Fibroblast of lung (primary cell): ENCODE measurements at regions not wholly inside any gene's neighbourhood (a gene's known extent, or its start where the extent isn't known, plus 50 kb on each side); places are given as distances from the start of the nearest gene placed in this dataset.
A peak's percentile ranks its signal among the peaks of the same experiment; 100 is the strongest.

Source experiments
- DNase-seq, 2 donors: peaks; one replicate each; pipeline versions ENCODE4 v3.0.0 to v3.0.0-alpha.2; 2010; ENCODE audit warnings: low read depth in 2 of 2
- H2AFZ ChIP-seq: 2 replicates; pipeline ENCODE4 v1.5.1; 2012; ENCODE audit warnings: low read length, control low read depth, inconsistent platforms
- H3K27ac ChIP-seq: 2 replicates; pipeline ENCODE4 v1.5.1; 2011; ENCODE audit warnings: low read length, control low read depth; ENCODE audit not compliant: insufficient read depth
- H3K27me3 ChIP-seq: 2 replicates; pipeline ENCODE4 v1.5.1; 2011; ENCODE audit warnings: mild to moderate bottlenecking, low read length; ENCODE audit not compliant: control insufficient read depth, insufficient read depth
- H3K36me3 ChIP-seq: 2 replicates; pipeline ENCODE4 v1.5.1; 2011; ENCODE audit warnings: low read length; ENCODE audit not compliant: control insufficient read depth, insufficient read depth
- H3K4me1 ChIP-seq: 2 replicates; pipeline ENCODE4 v1.5.1; 2011; ENCODE audit warnings: low read length; ENCODE audit not compliant: control insufficient read depth, insufficient read depth; ENCODE audit errors: extremely low read depth
- H3K4me2 ChIP-seq: 2 replicates; pipeline ENCODE4 v1.5.1; 2011; ENCODE audit warnings: low read length, control low read depth; ENCODE audit not compliant: insufficient read depth; ENCODE audit errors: extremely low read depth
- H3K4me3 ChIP-seq, 4 experiments: fragments of 200-600 bp in 1 of 4; sonication (generic) in 1 of 4; replicated peaks in 1 of 4; 2 replicates each; pipeline ENCODE4 v1.5.1; 2011 to 2016; ENCODE audit warnings: low read length in 4 of 4, low read depth in 3 of 4, mild to moderate bottlenecking in 3 of 4, control low read depth in 2 of 4, inconsistent platforms in 1 of 4, mixed read lengths in 1 of 4; ENCODE audit not compliant: insufficient read depth in 1 of 4; ENCODE audit errors: control extremely low read depth in 1 of 4
- H3K79me2 ChIP-seq: 2 replicates; pipeline ENCODE4 v1.5.1; 2012; ENCODE audit warnings: mild to moderate bottlenecking, low read length, inconsistent platforms; ENCODE audit not compliant: control insufficient read depth, insufficient read depth
- H3K9ac ChIP-seq: 2 replicates; pipeline ENCODE4 v1.5.1; 2011; ENCODE audit warnings: mild to moderate bottlenecking, low read length, control low read depth; ENCODE audit not compliant: insufficient read depth
- H3K9me3 ChIP-seq: 2 replicates; pipeline ENCODE4 v1.5.1; 2012; ENCODE audit warnings: low read depth, low read length; ENCODE audit not compliant: control insufficient read depth, insufficient read depth
- H4K20me1 ChIP-seq: 2 replicates; pipeline ENCODE4 v1.5.1; 2011; ENCODE audit warnings: low read length; ENCODE audit not compliant: control insufficient read depth, insufficient read depth; ENCODE audit errors: extremely low read depth
- EZH2 ChIP-seq: IDR thresholded peaks from 2 replicates; pipeline ENCODE4 v1.5.1; 2012; ENCODE audit warnings: low read length, control low read depth, mild to moderate bottlenecking; ENCODE audit errors: missing control alignments
- TF ChIP-seq, protein P1 (sequence below), 2 donors: IDR thresholded peaks in 1 of 2; conservative IDR thresholded peaks in 1 of 2; 1 replicate in 1 of 2; 2 replicates in 1 of 2; pipeline ENCODE4 v1.5.1; 2011 to 2012; ENCODE audit warnings: low read length in 2 of 2, control low read depth in 1 of 2, inconsistent platforms in 1 of 2, low read depth in 1 of 2, mild to moderate bottlenecking in 1 of 2

DNA sequence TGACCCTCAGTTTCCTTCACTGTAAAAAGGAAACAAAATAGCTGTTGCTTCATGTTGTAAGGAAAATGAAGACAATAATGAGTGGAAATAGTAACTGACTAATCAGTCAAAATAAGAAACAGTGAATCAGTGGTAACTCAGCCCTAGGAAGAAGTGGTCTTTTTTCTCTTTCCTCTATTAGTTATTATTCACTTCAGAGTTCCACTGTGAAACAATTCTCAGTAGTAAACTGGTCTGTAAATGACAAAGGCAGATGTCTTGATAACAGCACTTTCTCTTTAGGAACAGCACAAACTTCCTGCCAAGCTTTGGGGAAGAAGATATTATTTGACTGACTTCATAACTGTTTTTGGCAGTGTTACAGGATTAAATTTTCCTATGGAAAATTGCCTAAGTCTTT, 600.5 kb upstream of the KLHL1 start:
- H3K4me3 ChIP-seq: no peak overlapping the region
- no peaks in the 10 kb centered on the region for H3K79me2 ChIP-seq
- H3K4me2 ChIP-seq: no peak overlapping the region
- no peaks in the 10 kb centered on the region for H4K20me1 ChIP-seq
- no peak overlapping the region for H3K9ac ChIP-seq
- no peaks in the 10 kb centered on the region for H3K4me1 ChIP-seq
- TF ChIP-seq, protein P1, sequence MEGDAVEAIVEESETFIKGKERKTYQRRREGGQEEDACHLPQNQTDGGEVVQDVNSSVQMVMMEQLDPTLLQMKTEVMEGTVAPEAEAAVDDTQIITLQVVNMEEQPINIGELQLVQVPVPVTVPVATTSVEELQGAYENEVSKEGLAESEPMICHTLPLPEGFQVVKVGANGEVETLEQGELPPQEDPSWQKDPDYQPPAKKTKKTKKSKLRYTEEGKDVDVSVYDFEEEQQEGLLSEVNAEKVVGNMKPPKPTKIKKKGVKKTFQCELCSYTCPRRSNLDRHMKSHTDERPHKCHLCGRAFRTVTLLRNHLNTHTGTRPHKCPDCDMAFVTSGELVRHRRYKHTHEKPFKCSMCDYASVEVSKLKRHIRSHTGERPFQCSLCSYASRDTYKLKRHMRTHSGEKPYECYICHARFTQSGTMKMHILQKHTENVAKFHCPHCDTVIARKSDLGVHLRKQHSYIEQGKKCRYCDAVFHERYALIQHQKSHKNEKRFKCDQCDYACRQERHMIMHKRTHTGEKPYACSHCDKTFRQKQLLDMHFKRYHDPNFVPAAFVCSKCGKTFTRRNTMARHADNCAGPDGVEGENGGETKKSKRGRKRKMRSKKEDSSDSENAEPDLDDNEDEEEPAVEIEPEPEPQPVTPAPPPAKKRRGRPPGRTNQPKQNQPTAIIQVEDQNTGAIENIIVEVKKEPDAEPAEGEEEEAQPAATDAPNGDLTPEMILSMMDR (conservative IDR thresholded peaks at IDR 0.05 in 1 of 2, IDR thresholded peaks at IDR 0.05 in 1 of 2; ENCODE audit: low read depth in 1 of 2, low read length in 2 of 2): no peak
- TF ChIP-seq EZH2: no peak
- no peaks in the 10 kb centered on the region for H3K9me3 ChIP-seq
- H3K36me3 ChIP-seq: no peaks in the 10 kb centered on the region
- peak in 1 of 2 donors; percentile 31 for DNase-seq
- no peaks in the 10 kb centered on the region for H3K27me3 ChIP-seq
- H2AFZ ChIP-seq: no peak overlapping the region
- no peak overlapping the region for H3K27ac ChIP-seq

DNA sequence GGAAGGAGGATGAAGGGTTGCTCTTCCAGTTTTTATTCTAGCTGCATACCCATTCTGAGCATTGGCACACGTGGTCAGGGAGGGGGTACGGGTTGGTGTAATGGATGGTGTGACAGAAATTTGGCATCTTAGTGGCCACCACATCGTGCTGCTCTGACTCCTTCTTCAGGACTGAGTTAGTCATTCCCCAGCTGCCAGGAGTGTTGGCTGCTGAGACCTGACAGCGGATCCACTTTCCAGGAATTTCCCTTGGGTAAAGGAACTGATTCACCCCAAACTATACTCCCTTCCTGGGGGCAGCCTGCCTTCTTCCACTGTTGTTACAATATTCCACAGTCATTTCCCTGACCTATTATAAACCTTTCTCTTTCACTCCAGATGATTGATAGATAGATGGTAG, 595.5 kb upstream of the KLHL1 start:
- Histone ChIP-seq H2AFZ (no peak overlapping the region), H3K9me3 (no peaks in the 10 kb centered on the region), H4K20me1 (no peaks in the 10 kb centered on the region), H3K4me2 (no peak overlapping the region), H3K36me3 (no peaks in the 10 kb centered on the region), H3K9ac (no peak overlapping the region), H3K4me3 (no peak overlapping the region), H3K27me3 (no peaks in the 10 kb centered on the region), H3K4me1 (no peaks in the 10 kb centered on the region), H3K27ac (no peak overlapping the region), H3K79me2 (no peaks in the 10 kb centered on the region)
- no peak for TF ChIP-seq EZH2
- TF ChIP-seq, protein P1 (conservative IDR thresholded peaks at IDR 0.05 in 1 of 2, IDR thresholded peaks at IDR 0.05 in 1 of 2; ENCODE audit: low read depth in 1 of 2, low read length in 2 of 2): no peak
- DNase-seq: peak; percentile 9 to 18

DNA sequence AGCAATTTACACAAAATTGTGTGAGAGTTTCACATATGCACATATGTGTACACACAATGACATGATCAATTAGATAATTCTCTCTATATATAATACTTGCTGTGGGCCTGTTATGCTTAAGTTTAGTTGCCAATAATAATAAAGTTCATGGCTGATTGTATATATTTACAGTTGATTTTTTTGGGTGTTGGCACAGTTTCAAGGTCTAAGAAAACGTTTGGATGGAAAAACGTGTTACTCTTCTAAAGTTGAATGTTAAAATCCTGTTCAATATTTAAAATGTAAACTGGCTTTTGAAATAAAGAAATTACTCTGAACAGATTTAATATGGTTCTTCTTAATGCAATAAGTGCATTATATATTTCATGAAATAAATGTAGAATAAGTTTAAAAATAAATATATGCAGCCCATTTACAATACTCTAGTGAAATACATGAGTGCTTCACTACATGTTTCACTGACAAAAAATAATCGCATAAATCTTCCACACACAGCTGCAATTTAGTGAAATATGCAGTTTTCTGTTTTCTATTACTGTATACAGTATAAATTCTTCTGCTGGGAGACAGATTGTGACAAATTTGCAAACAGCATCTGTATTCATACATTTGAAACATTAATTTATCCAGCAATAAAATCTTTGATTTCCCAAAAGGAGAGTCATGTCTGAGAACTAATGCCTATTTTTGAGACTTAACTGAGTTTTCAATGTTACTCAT, 586.9 kb upstream of the KLHL1 start:
- no peaks in the 10 kb centered on the region for H3K4me1 ChIP-seq
- H4K20me1 ChIP-seq: no peaks in the 10 kb centered on the region
- H3K4me3 ChIP-seq: no peak overlapping the region
- H3K79me2 ChIP-seq: no peaks in the 10 kb centered on the region
- H3K27me3 ChIP-seq: no peaks in the 10 kb centered on the region
- H3K27ac ChIP-seq: no peak overlapping the region
- H3K4me2 ChIP-seq: no peak overlapping the region
- DNase-seq: no peak
- TF ChIP-seq, protein P1 (conservative IDR thresholded peaks at IDR 0.05 in 1 of 2, IDR thresholded peaks at IDR 0.05 in 1 of 2; ENCODE audit: low read depth in 1 of 2, low read length in 2 of 2): no peak
- no peaks in the 10 kb centered on the region for H3K36me3 ChIP-seq
- no peak overlapping the region for H3K9ac ChIP-seq
- H2AFZ ChIP-seq: no peak overlapping the region
- no peaks in the 10 kb centered on the region for H3K9me3 ChIP-seq
